Endothelial cell of umbilical vein (primary cell): ENCODE measurements at regions not wholly inside any gene's neighbourhood (a gene's known extent, or its start where the extent isn't known, plus 50 kb on each side); places are given as distances from the start of the nearest gene placed in this dataset.

Experiments used
- CTCF ChIP-seq, 2 donors: IDR thresholded peaks; 1 replicate in 1 of 2; 2 replicates in 1 of 2; pipeline ENCODE4 v1.5.1; 2011; ENCODE audit warnings: low read length in 2 of 2, mild to moderate bottlenecking in 2 of 2, moderate library complexity in 2 of 2, control low read depth in 1 of 2, inconsistent platforms in 1 of 2, low read depth in 1 of 2; ENCODE audit not compliant: insufficient read depth in 1 of 2; ENCODE audit errors: extremely low read depth in 1 of 2
- FOS ChIP-seq: IDR thresholded peaks from 2 replicates; pipeline ENCODE4 v1.6.1; 2011; ENCODE audit warnings: mild to moderate bottlenecking, low read length, moderate library complexity, borderline replicate concordance; ENCODE audit not compliant: insufficient read depth
- JUN ChIP-seq: IDR thresholded peaks from 2 replicates; pipeline ENCODE4 v1.6.1; 2011; ENCODE audit warnings: borderline replicate concordance, low read depth; ENCODE audit not compliant: insufficient read length, insufficient read depth
- MAX ChIP-seq: IDR thresholded peaks from 2 replicates; pipeline ENCODE4 v1.6.1; 2011; ENCODE audit not compliant: insufficient read depth, insufficient read length
- MYC ChIP-seq: IDR thresholded peaks from one replicate; pipeline ENCODE4 v1.6.1; 2011; ENCODE audit warnings: mild to moderate bottlenecking, low read depth, low read length
- POLR2A ChIP-seq: IDR thresholded peaks from 2 replicates; pipeline ENCODE4 v1.6.1; 2012; ENCODE audit warnings: low read depth, mild to moderate bottlenecking, control low read depth, low read length
- POLR2AphosphoS5 ChIP-seq: IDR thresholded peaks from 2 replicates; pipeline ENCODE4 v1.6.1; 2012; ENCODE audit warnings: low read depth, mild to moderate bottlenecking, control low read depth, low read length, moderate library complexity; ENCODE audit not compliant: insufficient read depth

DNA sequence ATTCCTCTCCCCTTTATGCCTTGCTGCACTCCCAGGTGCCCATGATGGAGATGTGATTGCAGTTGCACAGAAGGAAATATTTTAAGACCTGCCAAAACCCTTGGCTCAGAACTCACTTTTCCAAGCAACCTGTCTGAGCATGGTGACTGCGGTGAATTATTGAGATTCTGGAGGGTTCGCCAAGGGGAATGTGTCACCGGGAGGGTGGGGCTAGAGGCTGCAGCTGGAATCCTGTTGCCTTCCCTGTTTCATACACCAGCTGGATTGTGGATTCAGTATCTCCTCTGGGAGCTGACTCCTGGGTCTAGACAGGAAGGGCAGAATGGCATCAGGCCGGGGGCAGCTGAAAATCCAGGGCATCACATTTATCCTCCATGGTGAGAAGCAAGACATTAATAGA lies 527.2 kb downstream of the TMEM114 start:
- no peak for TF ChIP-seq POLR2A
- TF ChIP-seq MYC = no peak
- no peak for TF ChIP-seq JUN
- no peak for TF ChIP-seq FOS
- TF ChIP-seq MAX = no peak
- no peak for TF ChIP-seq CTCF (IDR thresholded peaks at IDR 0.05; ENCODE audit: extremely low read depth in 1 of 2, insufficient read depth in 1 of 2, low read depth in 1 of 2, low read length in 2 of 2)
- TF ChIP-seq POLR2AphosphoS5 = no peak
